ENCODE measurements at regions not wholly inside any gene's neighbourhood (a gene's known extent, or its start where the extent isn't known, plus 50 kb on each side); places are given as distances from the start of the nearest gene placed in this dataset.

DNA sequence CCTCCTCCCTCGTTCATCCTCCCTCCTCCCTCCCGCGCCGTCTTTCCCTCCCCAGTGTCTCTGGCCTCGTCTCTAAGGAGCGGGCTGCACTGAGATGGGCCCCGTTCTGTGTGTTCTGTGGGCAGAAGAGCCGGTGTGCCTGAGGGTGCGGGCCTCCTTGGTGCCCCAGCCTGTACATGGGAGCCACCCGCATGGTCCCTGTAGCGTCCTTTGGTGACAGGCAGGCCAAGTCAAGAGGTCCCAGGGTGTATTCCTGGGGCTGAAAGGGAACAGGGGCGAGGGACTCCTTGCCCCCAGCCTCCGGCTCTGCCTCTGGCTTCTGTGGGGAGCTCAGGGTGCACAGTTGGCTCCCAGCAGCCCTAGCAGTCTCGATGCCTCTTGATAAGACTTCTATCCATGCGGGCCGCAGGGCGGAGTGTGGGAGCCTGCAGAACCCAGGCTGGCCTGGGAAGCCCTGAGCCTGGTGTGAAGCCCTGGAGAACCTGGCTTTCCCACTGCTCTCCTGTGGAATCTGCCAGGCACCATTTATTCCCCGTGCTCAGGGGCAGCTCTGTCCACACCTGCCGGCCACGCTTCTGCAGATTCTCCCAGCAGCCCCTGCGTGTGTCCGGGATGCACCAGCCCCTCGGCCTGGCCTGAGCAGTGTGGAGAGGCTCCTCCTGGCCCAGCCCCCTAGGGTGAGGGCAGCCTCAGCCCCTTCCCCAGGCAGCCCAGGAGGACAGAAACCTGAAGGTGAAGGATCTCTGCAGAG is 181.3 kb downstream of the KIF26A start:
- TF ChIP-seq, protein P1, sequence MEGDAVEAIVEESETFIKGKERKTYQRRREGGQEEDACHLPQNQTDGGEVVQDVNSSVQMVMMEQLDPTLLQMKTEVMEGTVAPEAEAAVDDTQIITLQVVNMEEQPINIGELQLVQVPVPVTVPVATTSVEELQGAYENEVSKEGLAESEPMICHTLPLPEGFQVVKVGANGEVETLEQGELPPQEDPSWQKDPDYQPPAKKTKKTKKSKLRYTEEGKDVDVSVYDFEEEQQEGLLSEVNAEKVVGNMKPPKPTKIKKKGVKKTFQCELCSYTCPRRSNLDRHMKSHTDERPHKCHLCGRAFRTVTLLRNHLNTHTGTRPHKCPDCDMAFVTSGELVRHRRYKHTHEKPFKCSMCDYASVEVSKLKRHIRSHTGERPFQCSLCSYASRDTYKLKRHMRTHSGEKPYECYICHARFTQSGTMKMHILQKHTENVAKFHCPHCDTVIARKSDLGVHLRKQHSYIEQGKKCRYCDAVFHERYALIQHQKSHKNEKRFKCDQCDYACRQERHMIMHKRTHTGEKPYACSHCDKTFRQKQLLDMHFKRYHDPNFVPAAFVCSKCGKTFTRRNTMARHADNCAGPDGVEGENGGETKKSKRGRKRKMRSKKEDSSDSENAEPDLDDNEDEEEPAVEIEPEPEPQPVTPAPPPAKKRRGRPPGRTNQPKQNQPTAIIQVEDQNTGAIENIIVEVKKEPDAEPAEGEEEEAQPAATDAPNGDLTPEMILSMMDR (IDR thresholded peaks at IDR 0.05; ENCODE audit: poor library complexity, severe bottlenecking) = no peak
- TF ChIP-seq REST (IDR thresholded peaks at IDR 0.05; ENCODE audit: borderline replicate concordance) = no peak
- no peak for TF ChIP-seq POLR2AphosphoS5 (IDR thresholded peaks at IDR 0.05)
- TF ChIP-seq SMC3 (conservative IDR thresholded peaks at IDR 0.05; ENCODE audit: poor library complexity) = no peak
